Erythroblast (primary cell): ENCODE measurements at regions not wholly inside any gene's neighbourhood (a gene's known extent, or its start where the extent isn't known, plus 50 kb on each side); places are given as distances from the start of the nearest gene placed in this dataset.

Experiments
- GATA1 ChIP-seq: IDR thresholded peaks from 2 replicates; pipeline ENCODE4 v1.6.1; 2011; ENCODE audit warnings: low read depth, mild to moderate bottlenecking, control low read depth, low read length, moderate library complexity
- POLR2A ChIP-seq: IDR thresholded peaks from 2 replicates; pipeline ENCODE4 v1.6.1; 2011; ENCODE audit warnings: mild to moderate bottlenecking, low read length

- TF ChIP-seq POLR2A (no peak), GATA1 (no peak)
These were observed 182.4 kb upstream of the ERBB4 start for GRCh38 chr2:212721026-212721451.
